Right ventricle myocardium superior (tissue), 1 donor: ENCODE measurements at regions not wholly inside any gene's neighbourhood (a gene's known extent, or its start where the extent isn't known, plus 50 kb on each side); places are given as distances from the start of the nearest gene placed in this dataset.
A peak's percentile ranks its signal among the peaks of the same experiment; 100 is the strongest.
"Not testable (repeated sequence)": the region's sequence is repeated elsewhere in the genome, so short reads cannot be mapped to it uniquely, and the experiment has no call there.

Source experiments
- ATAC-seq: fragments of 200-7000 bp; cut with Tn5 transposase; one replicate; pipeline ENCODE4 v1.9.1; 2020; ENCODE audit warnings: mild to moderate bottlenecking; ENCODE audit not compliant: poor library complexity
- DNase-seq: peaks from one replicate; pipeline ENCODE4 v3.0.0-alpha.2; 2020
- intact Hi-C: fragments of 100-400 bp; cut with DNase I; formaldehyde crosslinking; loops from one replicate; pipeline ENCODE4 v1.11.2; 2022
- donor health status: DM: no; HTN: yes; CAD: no; lungs with severe emphysema.

DNA sequence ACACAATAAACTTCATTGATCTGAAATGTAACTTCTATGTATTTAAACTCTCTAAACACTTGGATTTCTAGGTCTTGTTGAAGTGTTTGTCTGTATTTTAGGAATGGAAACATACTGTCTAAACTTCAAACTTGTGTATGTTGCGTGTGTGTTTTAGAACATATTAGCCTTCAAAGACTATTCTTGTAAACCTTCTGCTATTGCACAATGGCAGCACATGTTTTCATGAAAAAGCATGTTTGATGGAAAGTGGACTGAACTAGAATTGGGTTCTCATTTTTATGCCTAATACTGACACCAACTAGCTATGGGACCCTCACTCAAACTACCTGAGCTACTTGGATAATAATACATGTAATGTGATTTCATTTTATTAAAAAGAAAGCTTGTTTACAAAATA, 592.6 kb downstream of the IPMK start:
- DNase-seq, result no peak
- intact Hi-C loops, result no loop called here
- no peak for ATAC-seq

GRCh38 chr10:57673446-57673960, 594.2 kb downstream of the IPMK start:
- intact Hi-C loops, result no loop called here
- DNase-seq (no peak), ATAC-seq (no peak)

DNA sequence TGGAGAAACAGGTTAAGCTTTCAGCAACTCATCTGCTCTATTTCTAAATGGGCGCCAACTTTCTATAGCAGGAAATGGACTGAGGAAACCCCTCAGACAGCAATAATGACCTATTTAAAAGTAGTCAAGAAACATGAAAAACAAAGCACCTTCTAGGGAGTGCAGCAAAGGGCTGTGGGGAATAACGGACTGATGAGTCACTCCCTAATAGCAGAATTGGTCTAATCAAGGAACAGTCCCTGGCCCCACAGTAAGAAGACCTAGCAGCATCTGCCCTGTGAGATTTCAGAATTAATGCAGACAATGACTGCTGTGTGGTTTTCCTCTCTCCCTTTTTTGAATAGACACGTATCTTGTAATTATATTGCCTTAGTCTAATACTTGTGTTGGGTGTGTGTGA, 602.9 kb downstream of the IPMK start:
- intact Hi-C loops, result no loop called here
- no peak for DNase-seq
- no peak for ATAC-seq

GRCh38 chr10:57663401-57663800, 604.3 kb downstream of the IPMK start:
- intact Hi-C loops, result no loop called here
- ATAC-seq (no peak), DNase-seq (no peak)

DNA sequence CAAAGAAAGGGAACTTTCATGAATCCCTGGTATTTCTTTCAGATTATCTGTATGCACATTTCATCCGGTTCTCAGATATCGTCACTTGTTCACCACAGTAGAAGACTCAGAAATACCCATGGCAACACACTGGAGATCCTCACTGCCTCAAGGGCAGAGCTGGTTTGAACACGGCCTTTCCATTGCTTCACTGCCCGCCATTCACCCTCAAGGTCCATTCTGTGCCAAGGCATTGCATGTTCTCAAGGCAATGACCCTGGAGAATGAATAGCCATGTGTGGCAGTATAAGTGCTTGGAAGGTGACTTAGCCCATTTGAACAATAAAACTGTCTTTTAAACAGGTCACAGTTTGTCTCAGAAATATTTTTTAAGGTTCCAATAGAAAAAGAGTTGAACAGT, 606.5 kb downstream of the IPMK start:
- ATAC-seq (no peak), DNase-seq (no peak)
- intact Hi-C loops, result no loop called here

GRCh38 chr10:57657164-57657765, 610.4 kb downstream of the IPMK start:
- intact Hi-C loops, result no loop called here
- DNase-seq (peak; percentile 30), ATAC-seq (peak; percentile 43)

GRCh38 chr10:57654856-57655255, 612.8 kb downstream of the IPMK start:
- DNase-seq (no peak), ATAC-seq (no peak)
- intact Hi-C loops, result no loop called here

- intact Hi-C loops, DNase-seq, ATAC-seq: not testable (repeated sequence)
Measured at GRCh38 chr10:57645108-57645507, 622.6 kb downstream of the IPMK start.

- DNase-seq, result no peak
- intact Hi-C loops, result no loop called here
- ATAC-seq, result no peak
Measured at GRCh38 chr10:57638411-57638810, 629.3 kb downstream of the IPMK start.

DNA sequence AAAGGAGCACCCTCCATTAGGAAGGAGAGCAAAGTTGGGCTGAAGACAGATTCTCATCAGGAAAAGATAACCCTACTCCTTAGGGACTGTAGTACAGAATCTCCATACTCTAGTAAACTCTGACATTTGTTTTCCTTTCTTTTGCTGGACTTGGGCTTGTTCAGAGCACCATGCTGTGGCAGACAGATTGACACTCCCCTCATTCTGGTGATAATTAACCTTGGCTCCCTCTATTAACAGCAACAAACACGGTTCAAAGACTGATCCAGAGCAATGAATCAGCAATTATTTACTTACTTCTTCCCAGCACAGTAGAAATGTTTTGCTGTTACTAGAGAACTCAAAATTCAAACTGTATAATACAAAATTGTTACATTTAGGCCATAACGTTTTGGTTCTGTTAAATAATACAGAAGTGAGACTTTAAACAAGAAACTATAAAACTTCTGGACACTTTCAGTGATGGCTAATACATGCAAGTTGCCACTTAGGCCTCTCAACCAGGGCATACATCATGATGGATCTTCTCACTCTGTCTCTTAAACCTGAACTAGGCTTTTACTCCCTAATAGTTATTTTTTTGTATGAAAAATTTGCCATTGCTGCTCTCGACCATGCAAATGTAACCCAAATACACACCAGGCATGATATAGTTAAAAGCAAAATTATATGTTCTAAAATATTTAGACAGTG, 639.0 kb downstream of the IPMK start:
- DNase-seq (no peak), ATAC-seq (no peak)
- intact Hi-C loops, result no loop called here

DNA sequence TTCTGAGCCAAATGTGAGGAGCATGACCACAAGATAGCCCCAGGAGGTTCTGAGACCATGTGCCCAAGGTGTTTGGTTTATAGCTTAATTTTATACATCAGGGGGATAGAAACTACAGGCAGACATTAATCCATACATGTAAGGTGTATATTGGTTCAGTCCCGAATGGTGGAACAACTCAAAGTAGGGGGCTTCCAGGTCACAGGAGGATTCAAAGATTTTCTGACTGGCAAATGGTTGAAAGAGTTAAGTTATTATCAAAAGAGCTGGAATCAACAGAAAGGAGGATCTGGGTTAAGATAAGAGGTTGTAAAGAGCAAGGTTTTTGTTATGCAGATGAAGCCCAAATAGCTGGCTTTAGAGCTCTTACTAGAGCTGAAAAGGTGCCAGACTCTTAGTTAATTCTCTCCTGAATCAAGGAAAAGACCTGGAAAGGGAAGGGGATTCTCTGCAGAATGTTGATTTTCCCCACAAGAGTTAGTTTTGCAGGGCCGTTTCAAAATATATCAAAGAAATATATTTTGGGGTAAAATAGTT, 640.0 kb downstream of the IPMK start:
- intact Hi-C loops, result no loop called here
- DNase-seq (no peak), ATAC-seq (no peak)

DNA sequence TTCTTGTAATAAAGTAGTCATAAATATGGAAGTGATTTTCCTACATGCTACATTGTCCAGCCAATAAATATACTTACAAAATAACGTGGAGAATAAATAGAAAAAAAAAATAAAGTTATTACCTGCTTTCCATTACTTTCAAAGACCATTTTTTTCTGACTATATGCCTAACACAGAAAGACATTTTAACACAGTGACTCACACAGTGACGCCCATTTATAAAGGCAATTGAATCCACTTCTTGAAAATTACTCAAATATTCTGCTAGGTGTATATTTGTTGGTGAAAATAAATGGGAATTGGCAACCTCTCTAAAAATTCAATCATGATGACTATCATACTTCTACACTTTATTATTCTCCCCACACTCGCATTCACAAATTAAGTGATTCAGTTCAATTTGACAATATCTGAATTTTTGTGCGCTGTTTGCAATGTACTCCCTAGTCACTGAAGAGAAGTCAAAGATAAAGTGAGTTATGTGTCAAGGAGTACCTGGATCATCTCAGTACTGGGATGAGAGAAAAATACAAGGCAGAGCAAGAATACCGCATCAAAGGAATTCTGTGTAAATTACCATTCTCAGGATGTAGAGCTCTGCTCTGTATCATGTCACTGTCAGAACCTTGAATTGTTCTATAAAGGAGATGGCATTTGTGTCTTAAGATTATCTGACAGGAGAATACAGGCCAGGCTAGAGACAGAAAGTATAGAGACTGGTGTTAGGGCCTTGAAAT, 642.7 kb downstream of the IPMK start:
- intact Hi-C loops, result no loop called here
- ATAC-seq (no peak), DNase-seq (no peak)

DNA sequence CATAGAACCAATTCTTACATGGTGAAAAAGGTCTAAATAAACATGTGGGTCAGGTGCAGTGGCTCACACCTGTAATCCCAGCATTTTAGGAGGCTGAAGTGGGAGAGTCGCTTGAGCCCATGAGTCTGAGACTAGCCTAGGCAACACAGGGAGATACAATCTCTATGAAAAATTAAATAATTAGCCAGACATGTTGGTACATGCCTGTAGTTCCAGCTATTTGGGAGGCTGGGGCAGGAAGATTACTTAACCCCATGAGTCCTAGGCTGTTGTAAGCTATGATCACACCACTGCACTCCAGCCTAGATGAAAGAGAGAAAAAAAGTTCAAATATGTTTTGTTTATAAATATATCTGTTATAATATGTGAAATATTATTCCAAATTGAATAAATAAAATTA, 643.6 kb downstream of the IPMK start:
- intact Hi-C loops, result no loop called here

DNA sequence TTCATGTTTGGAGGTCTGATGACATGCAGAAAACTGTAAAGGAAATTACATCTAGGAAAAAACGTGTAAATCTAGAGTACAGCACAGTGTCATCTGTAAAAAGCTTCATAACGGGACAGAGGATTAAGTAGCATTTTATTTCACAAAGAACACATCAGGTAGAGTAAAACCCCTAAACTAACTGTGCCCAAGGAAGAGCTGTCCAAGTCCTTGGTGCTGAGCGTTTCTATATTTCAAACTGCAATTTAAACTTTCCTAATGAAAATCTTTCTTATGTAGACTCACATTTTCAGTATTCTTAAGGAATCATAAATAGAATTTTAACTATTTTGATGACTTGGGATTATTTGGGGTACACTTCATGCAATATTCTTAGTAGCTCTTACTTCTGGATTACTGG, 646.2 kb downstream of the IPMK start:
- intact Hi-C loops, result no loop called here
- no peak for ATAC-seq
- DNase-seq, result no peak

More for the DNA sequence above, 643.6 kb downstream of the IPMK start:
- ATAC-seq, result no peak
- DNase-seq, result no peak

DNA sequence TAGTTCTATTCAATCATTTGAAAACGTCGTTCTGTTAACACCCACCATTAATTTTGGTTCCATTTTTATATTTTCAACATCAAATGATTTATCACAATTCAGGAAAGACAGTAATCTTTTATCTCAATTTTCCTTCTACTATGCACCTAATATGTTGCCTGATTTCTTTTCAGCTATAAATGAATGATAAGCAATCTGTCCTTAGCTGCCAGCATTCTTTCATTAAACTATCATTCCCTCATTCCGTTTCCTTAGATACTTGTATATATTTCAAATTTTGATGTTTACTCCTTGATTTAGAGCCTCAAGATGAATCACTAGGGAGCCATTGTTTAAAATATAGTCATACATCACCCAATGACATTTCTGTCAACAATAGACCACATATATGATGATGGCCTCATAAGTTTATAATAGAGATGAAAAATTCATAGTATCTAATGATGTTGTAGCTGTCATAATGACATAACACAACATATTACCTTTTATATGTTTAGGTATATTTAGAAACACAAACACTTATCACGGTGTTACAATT, 661.7 kb downstream of the IPMK start:
- ATAC-seq (no peak), DNase-seq (no peak)
- intact Hi-C loops, result no loop called here

DNA sequence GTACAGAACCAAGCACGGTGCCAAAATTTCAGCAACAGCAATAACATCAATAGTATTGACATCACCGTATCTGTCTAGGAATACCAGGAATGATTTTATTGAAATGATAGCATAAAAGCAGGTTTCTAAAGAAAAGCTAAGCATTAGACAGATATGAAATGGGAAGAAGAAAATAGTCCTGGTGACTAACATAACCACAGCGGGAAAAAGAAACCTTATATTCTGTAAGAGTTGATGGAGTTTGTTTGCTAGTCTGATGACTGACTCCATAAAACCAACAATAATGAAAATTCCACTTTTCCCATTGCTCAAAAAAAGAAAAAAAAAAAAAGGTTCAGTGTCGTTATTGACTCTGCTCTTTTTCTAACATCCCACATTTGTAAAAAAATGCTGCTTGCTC, 668.3 kb downstream of the IPMK start:
- intact Hi-C loops, result no loop called here
- no peak for ATAC-seq

DNA sequence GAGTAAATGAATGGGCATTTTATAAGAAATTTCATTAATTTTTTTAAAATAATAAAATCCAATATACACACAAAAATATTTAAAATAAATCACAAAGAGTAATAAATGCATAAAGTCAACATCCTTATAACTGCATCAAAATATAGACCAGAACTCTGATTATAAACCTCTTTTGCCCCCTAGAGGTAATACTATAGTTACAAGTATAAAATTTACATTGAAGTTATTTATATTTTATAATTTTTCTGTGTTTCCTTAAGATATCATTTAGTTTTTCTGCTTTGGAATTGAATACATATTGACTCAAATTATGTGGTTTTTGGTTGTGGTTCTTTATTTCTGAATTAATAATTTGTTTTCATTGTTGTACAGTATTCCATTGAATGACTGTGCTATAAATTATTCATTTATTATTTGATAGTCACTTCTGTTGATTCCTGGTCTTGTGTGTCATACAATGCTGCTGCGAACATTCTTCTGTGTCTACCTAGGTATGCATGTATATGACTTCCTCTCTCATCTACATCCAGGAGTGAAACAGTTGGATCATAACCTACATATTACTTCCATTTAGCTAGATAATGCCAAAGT, 673.6 kb downstream of the IPMK start:
- no peak for DNase-seq
- intact Hi-C loops, result no loop called here
- ATAC-seq, result no peak

More for the DNA sequence above, 668.3 kb downstream of the IPMK start:
- no peak for DNase-seq

- intact Hi-C loops, result loop anchor here (5.0 kb wide), 2 partner anchors 482 to 572 kb away; no protein-coding TSS in a partner anchor
Measured at GRCh38 chr10:57579926-57580325, 687.8 kb downstream of the IPMK start.

DNA sequence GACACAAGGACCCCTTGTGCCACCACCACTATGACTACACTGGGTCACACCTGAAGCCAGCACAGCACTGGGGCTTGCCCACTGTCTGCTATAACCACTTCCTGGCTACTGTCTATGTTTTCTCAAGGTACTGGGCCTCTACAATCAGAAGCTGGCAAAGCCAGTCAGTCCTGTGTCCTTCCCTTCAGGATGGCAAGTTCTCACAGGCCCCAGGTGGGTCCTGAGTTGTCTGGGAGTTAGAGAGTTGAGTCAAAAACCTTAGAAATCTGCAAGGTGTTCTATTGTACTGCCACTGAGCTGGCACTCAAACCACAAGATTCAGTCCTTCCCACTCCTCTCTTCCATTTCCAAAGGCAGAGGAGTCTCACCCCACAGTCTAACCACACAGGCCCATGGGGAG, 705.5 kb downstream of the IPMK start:
- intact Hi-C loops, result no loop called here
- DNase-seq, result no peak
- no peak for ATAC-seq

More at GRCh38 chr10:57579926-57580325, 687.8 kb downstream of the IPMK start:
- ATAC-seq, result peak; percentile 62
- DNase-seq, result no peak
